ENCODE measurements at regions not wholly inside any gene's neighbourhood (a gene's known extent, or its start where the extent isn't known, plus 50 kb on each side); places are given as distances from the start of the nearest gene placed in this dataset.

GRCh38 chr7:125561006-125561405, 631.4 kb upstream of the POT1 start:
- no peak for DNase-seq (ENCODE audit: low spot score)

GRCh38 chr7:125559921-125560320, 630.3 kb upstream of the POT1 start:
- DNase-seq (ENCODE audit: low spot score) = no peak

GRCh38 chr7:125555916-125556315, 626.3 kb upstream of the POT1 start:
- no peak for DNase-seq (ENCODE audit: low spot score)

- no peak for DNase-seq (ENCODE audit: low spot score)
Observed at GRCh38 chr7:125551008-125551407, 621.4 kb upstream of the POT1 start.

GRCh38 chr7:125547505-125547904, 617.9 kb upstream of the POT1 start:
- DNase-seq (ENCODE audit: low spot score) = no peak

- no peak for DNase-seq (ENCODE audit: low spot score)
Observed at GRCh38 chr7:125530553-125530952, 600.9 kb upstream of the POT1 start.

- no peak for DNase-seq (ENCODE audit: low spot score)
Observed at GRCh38 chr7:125529249-125529648, 599.6 kb upstream of the POT1 start.

- DNase-seq (ENCODE audit: low spot score) = no peak
Observed at GRCh38 chr7:125526958-125527357, 597.3 kb upstream of the POT1 start.

- DNase-seq (ENCODE audit: low spot score) = no peak
Observed at GRCh38 chr7:125526092-125526491, 596.5 kb upstream of the POT1 start.

- no peak for DNase-seq (ENCODE audit: low spot score)
Observed at GRCh38 chr7:125516194-125516593, 586.6 kb upstream of the POT1 start.

- DNase-seq (ENCODE audit: low spot score) = no peak
Observed at GRCh38 chr7:125512373-125512772, 582.7 kb upstream of the POT1 start.

GRCh38 chr7:125511310-125511709, 581.7 kb upstream of the POT1 start:
- no peak for DNase-seq (ENCODE audit: low spot score)

GRCh38 chr7:125506331-125506730, 576.7 kb upstream of the POT1 start:
- no peak for DNase-seq (ENCODE audit: low spot score)

- no peak for DNase-seq (ENCODE audit: low spot score)
Observed at GRCh38 chr7:125504848-125505247, 575.2 kb upstream of the POT1 start.

GRCh38 chr7:125495997-125496396, 566.4 kb upstream of the POT1 start:
- DNase-seq (ENCODE audit: low spot score) = no peak

- DNase-seq (ENCODE audit: low spot score) = no peak
Observed at GRCh38 chr7:125492521-125492920, 562.9 kb upstream of the POT1 start.

- DNase-seq (ENCODE audit: low spot score) = no peak
Observed at GRCh38 chr7:125491137-125491536, 561.5 kb upstream of the POT1 start.

- DNase-seq (ENCODE audit: low spot score) = no peak
Observed at GRCh38 chr7:125490167-125490566, 560.5 kb upstream of the POT1 start.

- no peak for DNase-seq (ENCODE audit: low spot score)
Observed at GRCh38 chr7:125485223-125485622, 555.6 kb upstream of the POT1 start.

- DNase-seq (ENCODE audit: low spot score) = no peak
Observed at GRCh38 chr7:125484755-125485154, 555.1 kb upstream of the POT1 start.

- no peak for DNase-seq (ENCODE audit: low spot score)
Observed at GRCh38 chr7:125481323-125481722, 551.7 kb upstream of the POT1 start.

GRCh38 chr7:125480762-125481161, 551.1 kb upstream of the POT1 start:
- no peak for DNase-seq (ENCODE audit: low spot score)

GRCh38 chr7:125468855-125469174, 539.2 kb upstream of the POT1 start:
- DNase-seq (ENCODE audit: low spot score) = no peak

GRCh38 chr7:125467996-125468854, 538.6 kb upstream of the POT1 start:
- DNase-seq (ENCODE audit: low spot score) = no peak
